Anterior cingulate cortex (tissue), 58 donors: ENCODE measurements at regions not wholly inside any gene's neighbourhood (a gene's known extent, or its start where the extent isn't known, plus 50 kb on each side); places are given as distances from the start of the nearest gene placed in this dataset.

Experiments
- DNase-seq, 58 donors: peaks; one replicate each; lab custom pipeline; 2025; lab: John Stamatoyannopoulos, UW

DNA sequence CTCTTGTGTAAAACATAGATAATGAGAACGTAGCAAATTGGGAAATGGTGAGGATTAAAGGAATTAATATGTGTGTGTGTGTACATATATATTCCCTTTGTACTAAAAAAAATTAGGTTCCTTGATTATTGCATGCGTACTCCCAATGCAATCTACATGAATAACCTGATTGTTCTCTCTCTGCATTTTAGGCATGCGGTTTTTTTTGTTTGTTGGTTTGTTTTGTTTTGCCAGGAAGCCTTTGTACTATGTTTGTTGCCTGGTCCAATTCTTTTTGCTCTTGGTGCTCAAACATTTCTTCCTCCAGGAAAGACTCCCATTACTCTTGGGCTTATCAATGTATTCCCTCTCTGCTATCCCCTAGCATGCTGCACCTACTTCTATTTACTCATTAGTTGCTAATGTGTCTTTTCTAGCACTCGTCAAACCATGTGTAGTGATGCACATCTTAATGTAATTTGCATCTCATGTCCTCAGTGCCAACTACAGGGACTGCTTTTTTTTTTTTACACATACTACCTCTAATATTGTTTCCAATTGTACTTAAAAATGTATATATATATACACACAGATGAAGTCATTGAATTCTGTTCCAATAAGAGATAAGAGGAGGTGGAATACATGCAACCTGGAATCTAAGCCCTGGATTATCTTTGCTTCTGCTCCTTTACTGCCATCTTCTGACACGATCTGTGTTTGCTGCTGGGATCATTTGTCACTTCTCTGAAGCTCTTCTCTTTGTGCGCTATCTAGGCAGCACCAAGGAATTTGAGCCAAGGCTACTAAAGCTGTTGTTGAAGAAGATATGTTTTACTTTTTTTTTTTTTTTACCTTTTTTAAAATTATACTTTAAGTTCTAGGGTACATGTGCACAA lies 197.2 kb upstream of the ANO3 start:
- peak in 8 of 58 donors; percentile 1 to 24 (median 3) for DNase-seq

DNA sequence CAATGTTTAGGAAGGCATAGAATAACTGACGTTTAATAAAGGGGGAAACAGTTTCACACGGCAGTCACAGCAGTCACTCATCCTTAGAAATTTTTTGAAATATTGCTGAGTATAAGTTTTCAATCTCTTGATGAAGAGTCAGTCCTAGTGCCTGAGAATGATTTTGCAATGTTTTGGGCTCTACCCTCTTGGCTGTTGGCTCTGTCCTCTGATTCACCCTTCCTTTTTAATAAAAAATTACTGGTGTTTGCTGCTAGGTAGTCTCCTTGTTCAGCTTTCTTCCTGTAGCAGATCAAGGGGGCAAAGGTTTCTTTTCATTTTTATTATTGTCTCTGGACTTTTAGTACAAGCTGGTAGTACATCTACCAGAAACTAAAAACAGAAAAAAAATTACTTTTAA lies 194.3 kb upstream of the ANO3 start:
- DNase-seq, result no peak

DNA sequence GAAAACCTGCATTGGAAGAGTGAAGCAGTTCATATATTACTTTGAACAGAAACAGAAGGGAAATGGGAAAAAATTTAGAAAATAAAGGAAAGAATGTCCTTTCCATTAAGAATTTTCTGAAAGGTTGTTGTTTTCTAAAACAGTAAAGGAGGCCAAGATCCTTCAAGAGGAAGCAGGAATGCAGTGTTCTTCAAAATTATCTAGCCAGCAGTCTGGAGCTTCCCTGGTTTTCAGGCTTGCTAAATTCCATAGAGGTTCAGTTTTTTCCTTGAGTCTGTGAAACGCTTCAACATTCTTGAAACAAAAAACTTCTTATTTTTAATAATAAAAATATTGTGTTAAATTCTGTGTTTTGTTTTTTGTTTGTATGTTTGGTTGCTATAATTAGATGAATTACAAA lies 189.0 kb upstream of the ANO3 start:
- no peak for DNase-seq

DNA sequence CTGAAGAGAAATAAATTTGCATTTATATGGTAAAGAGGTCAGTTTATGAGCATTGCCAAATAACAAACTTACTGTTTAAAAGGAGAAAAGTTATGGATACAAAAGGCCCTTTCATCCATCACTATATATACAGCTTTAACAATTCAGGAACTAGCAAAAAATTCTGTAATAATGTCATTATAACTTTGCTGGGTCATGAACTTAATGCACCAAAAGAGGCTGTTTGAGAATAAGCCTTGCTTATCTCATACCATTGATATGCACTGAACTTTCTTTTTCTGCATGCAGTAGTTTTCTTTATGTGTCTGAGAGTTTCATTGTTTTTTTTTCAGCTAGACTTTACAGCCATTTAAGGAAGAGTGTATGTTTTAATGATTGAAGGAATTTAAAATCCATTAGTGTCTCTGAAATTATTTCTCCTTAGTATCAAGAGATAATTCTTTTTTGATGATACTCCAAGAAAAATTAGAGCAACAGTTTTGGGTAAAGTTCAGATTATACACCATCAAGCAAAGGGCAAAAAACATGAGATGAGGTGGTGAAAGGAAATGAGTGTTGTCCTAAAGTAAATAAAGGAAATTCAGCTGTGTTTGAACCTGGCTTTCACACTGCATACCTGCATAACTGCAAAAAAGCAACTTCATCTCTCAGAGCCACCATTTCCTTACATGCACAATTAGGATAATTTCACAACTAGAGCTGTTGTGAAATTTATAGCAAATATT lies 188.2 kb upstream of the ANO3 start:
- no peak for DNase-seq

DNA sequence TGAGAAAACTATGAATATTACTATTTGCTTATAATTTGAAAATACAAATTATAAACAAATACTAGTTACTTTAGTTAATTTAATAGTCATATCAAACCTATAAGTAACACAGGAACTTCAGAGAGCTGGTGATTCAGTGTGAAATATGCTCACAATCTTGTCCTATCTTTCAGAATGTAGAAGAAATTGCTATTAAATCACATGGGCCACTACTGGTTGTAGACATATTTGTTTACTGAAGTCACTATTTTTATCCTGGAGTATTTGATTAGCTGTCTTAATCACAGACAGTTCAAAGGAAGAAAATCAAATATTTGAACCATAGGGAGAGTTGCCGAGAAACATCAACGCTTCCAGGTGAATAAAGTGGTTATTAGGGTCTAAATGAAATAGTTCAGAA lies 187.6 kb upstream of the ANO3 start:
- no peak for DNase-seq

DNA sequence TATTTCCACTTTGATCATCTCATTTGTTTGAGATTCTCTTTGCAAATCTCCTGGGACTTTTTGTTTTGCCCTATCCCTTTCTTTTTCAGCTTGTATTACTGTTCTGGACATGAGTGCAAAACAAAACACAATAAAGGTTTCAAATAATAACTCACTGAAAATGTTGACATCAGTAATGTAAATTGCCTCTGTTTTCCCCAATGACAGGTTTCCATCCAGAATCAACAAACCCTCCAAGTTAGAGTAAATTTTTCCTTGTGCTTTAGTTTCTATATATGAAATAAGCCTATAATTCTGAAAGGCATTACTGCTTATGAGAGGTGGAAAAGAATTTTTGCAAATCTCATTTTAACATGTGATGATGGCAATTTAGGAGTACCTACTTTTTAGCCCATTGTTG lies 187.0 kb upstream of the ANO3 start:
- no peak for DNase-seq

DNA sequence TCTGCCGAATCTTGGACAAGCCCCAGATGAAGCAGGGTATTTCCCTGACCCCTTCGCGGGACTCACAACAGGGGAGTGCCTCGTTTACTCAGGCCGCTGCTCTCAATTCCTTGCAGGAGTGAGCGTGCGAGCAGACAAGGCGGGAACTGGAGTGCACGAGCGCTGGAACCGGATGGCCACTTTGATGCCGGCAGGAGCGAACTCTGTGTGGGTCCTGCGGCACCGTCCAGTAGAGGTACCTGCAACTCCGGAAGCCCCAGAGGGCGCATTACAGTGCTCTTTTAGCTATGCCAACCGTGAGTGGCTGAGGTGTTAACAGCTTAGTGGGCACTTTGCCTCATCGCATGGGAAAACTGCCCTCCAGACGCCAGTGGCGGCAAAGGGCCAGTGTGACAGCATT lies 182.3 kb upstream of the ANO3 start:
- DNase-seq, result no peak

DNA sequence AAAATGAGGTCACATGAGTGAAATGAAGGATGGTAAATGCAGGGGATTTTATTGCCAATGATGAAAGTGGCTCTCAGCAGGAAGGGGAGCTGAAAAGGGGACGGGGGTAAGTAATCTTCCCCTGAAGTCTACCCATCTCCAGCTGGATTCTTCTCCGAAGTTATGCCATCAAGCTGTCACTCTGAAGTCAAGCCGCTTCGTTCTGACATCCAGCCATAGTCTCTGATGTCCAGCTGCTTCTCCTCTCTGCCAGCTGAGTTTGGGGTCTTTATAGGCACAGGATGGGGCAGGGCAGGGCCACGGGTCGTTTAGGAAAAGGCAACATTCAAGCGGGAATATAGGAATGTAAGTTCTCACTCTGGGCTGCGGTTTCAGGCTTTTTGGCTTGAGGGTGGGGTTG lies 181.9 kb upstream of the ANO3 start:
- no peak for DNase-seq

DNA sequence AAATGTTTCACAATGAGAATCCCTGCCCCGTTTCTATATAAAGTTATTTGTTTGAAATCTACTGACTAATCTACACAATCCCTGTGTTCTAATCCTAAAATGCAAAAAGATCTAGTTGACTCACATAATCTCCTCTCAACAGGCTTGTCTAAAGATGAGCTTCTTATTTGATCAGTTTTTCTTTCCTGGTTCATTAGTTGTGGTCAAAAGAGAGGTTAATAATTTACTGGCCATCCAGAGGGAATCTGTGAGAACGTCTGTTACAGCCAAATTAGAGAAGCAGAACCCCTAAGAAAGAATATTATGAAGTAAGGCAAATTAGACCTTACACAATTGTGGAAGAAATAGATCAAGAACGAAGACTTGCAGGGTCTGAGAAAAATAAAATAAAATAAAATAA lies 173.7 kb upstream of the ANO3 start:
- DNase-seq, result no peak

DNA sequence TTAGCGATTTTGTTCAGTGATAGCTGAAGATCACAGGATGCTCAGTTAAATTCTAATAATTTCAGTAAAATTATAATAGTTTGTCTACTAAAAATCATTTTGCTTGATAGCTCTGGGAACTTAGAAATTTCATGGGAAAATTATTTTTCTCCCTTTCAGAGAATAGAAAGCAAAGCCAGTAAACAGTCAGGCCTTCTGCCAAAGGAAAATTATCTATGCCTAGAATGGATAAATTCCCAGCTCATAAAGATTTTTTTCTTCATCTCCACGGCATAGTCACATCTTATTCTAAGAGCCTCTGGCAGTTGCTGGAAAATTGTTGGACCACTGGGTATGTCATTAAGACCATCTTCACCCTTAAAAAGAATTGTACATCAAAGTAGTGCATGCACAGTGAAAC lies 169.6 kb upstream of the ANO3 start:
- DNase-seq, result no peak

DNA sequence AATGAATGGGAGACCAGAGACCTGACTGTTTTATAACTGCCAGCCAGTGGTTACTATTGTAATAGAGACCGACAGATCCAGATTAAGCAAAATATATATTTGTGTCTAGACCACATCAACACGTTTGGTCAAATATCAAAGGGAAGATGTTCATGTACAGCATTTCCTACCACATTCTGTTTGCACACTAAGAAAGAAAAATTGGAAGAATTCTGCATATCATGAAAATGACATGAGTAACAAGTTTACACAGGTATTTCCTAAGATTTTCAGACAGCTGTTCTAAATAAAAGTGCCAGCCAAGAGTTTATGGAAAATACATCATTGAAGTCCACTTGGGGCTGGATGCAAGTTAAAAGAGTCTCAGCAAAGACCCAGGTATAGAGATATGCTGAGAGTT lies 145.5 kb upstream of the ANO3 start:
- DNase-seq, result no peak

DNA sequence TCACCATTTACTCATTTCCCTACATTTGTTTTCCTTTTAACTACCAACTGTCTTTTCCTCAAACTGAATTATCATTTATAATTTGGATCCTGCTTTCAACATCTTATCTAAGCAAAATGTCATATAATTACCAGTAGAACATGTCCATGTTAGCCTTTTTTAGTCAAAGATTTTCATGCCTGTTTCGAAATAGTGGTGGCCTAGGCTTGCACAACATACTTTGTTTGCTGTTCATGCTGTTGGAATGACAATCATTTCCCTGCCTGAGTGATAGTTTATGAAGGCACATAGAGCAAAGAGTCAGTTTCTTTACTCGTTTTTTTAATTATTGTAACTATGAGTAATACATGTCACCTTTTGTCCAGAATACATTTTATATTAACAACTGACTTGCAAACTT lies 144.3 kb upstream of the ANO3 start:
- DNase-seq, result no peak

DNA sequence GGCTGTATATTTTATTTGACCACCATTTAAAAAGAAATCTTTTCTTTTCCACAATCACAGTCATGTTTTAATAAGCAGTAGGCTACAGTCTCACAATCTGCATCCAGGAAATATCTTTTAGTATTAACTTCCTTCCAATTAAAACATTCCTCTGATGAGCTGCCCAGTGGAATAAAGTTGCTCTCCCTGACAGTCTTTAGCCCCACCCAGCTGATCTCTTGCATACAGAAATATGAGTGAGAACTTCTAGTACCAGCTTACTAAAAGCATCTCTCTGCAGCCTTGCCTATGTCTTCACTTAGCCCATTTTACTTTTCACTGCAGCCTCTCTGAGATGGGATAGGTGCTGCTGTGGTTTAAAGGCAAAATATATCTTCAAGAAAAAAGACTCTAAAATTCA lies 143.4 kb upstream of the ANO3 start:
- DNase-seq, result no peak

DNA sequence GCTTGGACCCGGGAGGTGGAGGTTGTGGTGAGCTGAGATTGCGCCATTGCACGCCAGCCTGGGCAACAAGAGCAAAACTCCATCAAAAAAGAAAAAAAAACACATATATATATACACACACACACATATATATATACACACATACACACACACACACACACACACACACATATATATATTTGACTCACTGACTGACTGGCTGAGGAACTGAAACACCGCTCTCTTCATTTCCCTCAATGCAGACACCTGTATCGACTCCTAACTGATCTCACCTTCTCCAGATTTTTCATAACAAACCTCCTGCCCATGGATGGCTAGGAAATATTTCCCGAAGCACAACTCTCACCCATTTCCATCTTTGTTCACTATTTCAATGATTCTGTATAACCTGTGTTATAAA lies 140.7 kb upstream of the ANO3 start:
- no peak for DNase-seq

DNA sequence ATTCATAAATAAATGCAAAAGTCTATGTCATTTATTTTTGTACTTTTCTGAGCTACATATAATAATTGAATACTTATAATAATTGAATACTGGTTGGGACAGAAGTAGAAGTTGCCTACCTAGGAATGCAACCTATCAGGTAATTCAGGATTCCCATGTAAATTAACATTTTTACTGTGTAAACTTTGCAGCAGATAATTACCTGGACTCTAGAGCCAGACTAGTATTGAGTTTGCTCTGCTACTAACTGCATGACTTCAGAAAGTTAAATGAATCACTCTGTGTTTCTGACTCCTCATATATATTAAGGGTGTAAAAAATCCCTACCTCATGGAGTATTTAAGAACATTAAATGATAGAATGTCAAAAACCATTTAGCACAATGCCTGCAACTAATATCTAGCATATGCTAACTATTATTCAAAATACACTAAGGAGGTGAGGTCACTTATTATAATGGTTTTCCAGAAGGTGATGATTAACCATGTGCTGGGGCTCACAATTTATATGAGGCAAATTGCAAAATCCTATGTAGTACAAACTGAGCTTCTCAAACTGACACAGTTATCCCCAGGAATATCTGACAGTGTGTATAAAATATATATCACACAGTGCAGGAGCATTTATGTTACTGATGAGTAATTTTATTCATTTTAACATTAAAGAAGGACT lies 138.1 kb upstream of the ANO3 start:
- no peak for DNase-seq

DNA sequence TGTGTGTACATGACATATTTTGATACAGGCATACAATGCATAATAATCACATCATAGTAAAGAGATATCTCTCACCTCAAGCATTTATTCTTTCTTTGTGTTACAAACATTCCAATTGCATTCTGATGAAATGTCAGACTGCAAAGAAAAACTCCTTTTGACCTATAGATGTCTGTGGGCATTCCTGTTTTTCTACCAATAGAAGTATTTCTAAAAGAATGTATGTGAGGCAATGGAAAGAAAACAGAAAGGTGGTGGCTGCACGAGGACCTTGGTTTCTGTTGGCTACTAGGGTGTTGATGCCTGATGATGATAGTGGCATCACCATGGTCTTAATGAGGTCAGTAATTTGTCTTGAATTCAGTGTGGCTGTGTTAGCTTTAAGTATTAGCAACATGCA lies 137.0 kb upstream of the ANO3 start:
- DNase-seq, result no peak

DNA sequence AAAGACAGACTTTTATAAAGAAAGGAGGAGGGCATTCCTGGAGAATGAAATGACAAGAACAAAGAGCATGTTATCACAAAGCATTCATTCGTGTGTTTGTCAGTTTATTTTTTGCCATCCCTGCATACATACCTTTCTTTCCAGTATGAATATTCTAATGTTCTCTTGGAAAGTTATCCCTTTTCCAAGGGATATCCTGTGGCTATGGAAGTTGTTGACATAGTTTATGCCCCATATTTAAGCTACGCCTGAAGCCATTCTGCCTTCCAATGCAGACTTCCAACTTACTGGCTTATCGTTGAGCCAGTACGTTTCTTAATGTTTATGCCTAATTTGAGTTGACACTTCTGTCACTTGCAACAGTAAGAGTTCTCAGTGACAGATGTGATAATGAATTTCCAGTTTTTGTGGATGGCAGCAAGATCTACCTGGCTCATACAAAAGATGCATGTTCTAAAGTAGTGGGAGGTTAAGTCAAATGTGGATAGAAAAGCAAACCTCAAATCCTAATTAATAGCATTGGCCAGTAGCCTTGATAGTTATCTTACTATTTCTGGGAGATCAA lies 133.3 kb upstream of the ANO3 start:
- no peak for DNase-seq

DNA sequence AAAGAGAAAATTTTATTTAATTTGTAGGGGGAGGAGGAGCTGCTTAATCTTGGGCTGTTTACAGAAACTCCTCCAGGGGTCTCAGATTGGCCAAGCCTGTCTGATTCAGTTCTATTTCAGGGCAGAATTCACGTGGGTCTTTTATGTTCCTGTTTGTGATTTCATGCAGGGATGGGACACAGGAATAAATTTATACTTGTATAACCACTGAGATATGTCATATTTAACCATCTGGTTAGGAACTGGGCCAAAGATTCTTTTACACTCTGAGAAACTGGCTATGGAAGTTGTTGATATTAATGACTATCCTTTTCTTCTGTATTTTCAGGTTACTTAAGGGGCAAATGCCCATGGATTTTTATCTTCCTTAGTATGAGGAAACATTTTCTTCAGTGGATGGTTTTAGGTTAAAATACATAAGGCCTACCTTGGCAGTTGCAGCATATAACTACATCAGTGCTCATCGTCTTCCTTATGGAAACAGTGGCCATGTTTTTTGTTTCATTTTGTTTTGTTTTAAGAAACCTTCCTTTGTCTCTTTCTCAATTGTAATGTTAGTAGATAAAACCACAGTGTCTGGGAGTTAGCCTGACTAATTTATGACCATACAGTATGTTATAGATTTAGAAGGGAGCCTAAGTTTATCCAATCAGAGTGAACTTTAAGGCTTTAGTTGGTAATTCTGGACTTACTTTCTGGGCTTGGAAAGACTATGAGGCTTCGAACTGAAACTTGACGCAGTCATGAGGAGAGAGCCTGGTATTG lies 132.4 kb upstream of the ANO3 start:
- DNase-seq, result peak in 1 of 58 donors; percentile 1

DNA sequence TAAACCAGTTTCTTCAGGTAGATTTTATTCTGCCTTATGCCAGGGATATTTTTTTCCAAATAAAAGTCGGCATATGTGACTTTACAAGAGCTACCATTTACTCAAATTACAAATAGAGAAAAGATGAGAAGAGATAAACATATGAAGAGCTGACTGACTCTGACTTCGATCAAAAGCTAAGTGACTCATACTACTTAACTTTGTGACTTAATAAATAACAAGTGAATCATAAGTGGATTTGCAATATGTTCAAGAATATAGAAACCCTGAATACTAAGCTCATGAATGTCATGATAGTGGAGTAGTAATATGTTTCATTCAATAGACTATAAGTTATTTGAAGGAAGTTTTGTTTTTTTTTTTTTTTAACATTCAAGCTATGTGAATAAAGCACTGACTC lies 130.5 kb upstream of the ANO3 start:
- no peak for DNase-seq

DNA sequence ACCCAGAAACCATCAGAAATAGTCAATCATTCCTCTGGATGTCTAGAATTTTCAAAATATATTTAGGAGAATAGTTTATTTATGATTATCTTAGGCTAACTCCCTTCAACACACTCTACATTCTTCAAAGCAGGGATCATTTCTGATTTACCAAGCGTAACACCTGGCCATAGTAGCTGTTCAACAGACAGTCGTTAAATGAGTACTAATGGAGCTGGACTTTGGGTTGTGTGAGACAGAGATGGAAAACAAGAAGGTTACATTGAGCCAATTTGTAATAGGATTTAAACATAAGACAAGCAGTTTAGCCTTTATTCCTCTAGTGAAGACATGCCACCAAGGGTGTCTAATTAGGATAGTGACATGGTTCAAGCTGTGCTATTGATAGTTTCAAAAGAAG lies 129.2 kb upstream of the ANO3 start:
- DNase-seq, result no peak

DNA sequence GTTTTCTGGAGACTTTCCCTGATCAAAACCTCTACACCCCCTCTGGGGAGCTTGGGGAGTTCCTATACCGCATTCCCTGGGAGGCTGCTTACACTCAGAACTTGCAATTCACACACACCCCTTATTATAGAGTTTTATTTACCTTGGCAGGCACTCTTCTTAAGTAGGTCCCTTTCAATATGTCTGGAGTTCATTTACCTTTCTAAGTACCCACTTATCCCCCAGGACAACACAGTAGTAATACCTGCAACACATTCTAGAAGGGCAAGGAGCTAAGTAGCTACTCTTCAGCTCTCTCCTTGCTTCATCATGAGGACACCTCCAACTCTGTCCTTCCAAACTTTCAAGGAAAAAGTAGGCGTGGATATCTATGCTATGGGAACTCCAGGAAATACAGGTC lies 127.8 kb upstream of the ANO3 start:
- no peak for DNase-seq
